GM04504 (cell line): ENCODE measurements at regions not wholly inside any gene's neighbourhood (a gene's known extent, or its start where the extent isn't known, plus 50 kb on each side); places are given as distances from the start of the nearest gene placed in this dataset.
A peak's percentile ranks its signal among the peaks of the same experiment; 100 is the strongest.
"Not testable (repeated sequence)": the region's sequence is repeated elsewhere in the genome, so short reads cannot be mapped to it uniquely, and the experiment has no call there.

Source experiments
- DNase-seq: peaks from one replicate; pipeline ENCODE4 v3.0.0-alpha.2; 2012; ENCODE audit warnings: low read depth

- DNase-seq = no peak
These were observed 478.0 kb downstream of the BTG1 start for GRCh38 chr12:91667694-91668093.

GRCh38 chr12:91663744-91664143 lies 481.1 kb upstream of the DCN start:
- DNase-seq = no peak

DNA sequence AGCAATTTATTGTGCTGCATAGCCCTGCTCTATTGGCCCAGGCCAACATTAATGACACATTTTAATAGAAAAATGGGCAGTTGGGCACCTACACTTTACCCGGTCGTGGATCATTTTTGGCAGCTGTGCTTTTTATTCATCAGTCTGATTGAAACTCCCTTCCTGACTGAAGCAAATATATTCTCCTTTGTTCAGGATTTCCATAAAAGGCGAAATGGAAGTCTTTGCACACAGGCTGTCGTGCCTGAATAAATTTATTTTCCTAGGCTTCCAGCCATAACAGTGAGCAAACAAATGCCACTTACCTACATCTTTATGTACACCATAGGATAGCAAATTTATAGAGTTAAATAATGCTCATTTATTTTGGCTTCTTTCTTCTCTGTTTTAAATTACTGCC lies 480.7 kb upstream of the DCN start:
- DNase-seq = no peak

- no peak for DNase-seq
These were observed 479.4 kb upstream of the DCN start for GRCh38 chr12:91662021-91662420.

DNA sequence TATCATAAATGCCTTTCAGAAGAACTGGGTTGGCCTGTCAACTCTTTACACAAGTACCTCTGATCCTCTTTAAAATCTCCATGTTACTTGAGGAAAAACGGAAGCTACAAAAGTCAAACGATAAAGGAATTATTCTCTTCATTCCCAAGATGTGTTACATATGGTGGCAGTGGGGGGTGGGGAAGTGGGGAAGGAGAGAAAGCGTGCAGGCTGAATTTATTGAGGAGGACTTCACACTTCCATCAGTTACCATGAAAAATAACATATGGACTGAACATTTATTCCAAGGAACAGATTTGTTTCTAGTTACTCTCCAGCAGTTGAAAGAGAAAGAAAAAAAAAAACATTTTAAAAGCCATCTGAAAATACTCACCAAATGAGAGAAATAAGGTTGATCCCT lies 474.4 kb upstream of the DCN start:
- no peak for DNase-seq

DNA sequence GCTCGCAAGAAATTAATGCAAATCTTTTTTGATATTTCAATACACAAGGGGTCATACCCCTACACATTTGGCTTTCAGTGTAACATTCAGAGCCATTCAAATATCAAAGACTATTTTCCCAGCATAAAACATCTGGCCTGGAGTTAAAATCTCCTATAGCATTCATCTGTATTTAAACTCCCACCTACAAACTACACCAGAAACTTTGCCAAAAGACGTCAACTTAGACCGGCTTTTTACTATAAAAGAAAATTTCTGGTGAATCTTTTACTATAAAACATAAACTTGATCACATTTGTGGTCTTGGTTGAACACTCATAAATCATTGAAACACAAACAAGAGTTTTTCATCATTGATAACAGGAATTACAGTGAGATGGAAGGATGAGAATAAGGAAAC lies 473.3 kb upstream of the DCN start:
- DNase-seq = no peak

GRCh38 chr12:91654087-91654486 lies 471.5 kb upstream of the DCN start:
- DNase-seq = no peak

- no peak for DNase-seq
These were observed 469.1 kb upstream of the DCN start for GRCh38 chr12:91651728-91652127.

- no peak for DNase-seq
These were observed 461.1 kb upstream of the DCN start for GRCh38 chr12:91643763-91644162.

DNA sequence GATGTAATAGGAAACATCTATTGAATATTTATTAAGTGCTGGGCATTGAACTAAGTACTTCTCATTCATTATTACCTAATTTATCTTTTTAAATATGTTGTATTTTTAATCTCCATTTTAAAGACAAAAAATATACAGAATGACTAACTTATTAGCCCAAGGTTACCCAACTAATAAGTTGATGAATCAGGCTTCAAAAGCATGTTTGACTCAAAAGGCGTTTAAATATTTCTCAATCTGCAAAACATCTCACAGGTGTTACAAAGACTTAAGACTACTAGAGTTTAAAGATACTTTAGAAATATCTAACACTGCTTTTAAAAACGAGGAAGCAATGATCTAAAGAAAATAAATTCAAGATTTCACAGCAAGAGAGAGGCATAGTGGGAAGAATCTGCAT lies 457.4 kb upstream of the DCN start:
- no peak for DNase-seq

GRCh38 chr12:91639327-91639726 lies 456.7 kb upstream of the DCN start:
- DNase-seq = no peak

DNA sequence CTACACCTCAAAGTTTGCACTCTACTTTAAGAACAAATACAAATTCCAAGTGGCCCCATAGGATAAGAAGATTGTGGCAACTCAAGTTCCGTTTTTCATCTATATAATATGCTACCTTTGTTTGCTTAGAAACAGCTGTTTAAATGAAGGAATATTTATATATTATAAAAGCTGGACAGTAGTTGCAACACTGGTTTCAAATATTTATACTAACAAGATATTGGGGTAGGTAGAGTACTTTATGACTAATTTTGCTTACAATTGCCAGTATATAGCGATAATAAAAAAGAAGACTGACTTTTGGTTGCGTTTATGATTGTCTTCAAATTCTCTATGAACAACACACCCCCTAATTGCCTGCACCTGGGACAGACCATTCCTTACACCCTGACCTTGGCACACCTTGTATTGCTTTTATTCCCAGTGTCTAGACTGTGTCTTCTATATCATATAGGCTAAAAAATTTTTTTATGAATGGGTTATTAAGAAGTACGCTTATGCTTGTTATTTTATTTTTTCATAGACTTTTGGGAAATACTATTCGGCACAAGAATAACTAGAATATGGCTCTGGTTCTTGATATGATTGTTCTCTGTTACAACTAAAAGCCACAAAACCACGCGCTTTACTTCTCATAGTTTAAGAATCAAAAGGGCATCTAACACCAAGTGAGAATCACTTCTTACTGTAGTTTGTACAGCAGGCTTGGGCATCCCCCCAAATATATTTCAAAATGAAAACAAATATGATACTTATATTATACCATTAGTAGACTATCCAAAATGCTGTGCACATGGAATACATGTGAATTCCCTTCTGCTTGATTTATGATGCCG lies 455.4 kb upstream of the DCN start:
- DNase-seq = no peak

GRCh38 chr12:91636721-91637120 lies 454.1 kb upstream of the DCN start:
- no peak for DNase-seq

GRCh38 chr12:91634386-91634713 lies 451.7 kb upstream of the DCN start:
- not testable (repeated sequence) for DNase-seq

DNA sequence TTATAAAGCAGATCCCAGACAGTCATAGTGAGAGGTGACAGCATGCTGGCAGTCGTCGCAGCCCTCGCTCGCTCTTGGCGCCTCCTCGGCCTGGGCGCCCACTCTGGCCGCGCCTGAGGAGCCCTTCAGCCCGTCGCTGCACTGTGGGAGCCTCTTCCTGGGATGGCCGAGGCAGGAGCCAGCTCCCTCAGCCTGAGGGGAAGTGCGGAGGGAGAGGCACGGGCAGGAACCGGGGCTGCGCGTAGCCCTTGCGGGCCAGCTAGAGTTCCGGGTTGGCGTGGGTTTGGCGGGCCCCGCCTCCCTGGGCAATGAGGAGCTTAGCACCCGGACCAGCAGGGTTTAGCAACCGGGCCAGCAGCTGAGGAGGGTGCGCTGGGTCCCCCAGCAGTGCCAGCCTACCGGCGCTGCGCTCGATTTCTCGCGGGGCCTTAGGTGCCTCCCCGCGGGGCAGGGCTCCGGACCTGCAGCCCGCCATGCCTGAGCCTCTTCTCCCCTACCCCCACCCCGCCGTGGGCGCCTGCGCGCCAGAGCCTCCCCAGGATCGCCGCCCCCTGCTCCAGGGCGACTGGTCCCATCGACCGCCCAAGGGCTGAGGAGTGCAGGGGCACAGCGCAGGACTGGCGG lies 451.2 kb upstream of the DCN start:
- DNase-seq = no peak

GRCh38 chr12:91633206-91633605 lies 450.6 kb upstream of the DCN start:
- DNase-seq = no peak

- no peak for DNase-seq
These were observed 449.6 kb upstream of the DCN start for GRCh38 chr12:91632042-91632786.

DNA sequence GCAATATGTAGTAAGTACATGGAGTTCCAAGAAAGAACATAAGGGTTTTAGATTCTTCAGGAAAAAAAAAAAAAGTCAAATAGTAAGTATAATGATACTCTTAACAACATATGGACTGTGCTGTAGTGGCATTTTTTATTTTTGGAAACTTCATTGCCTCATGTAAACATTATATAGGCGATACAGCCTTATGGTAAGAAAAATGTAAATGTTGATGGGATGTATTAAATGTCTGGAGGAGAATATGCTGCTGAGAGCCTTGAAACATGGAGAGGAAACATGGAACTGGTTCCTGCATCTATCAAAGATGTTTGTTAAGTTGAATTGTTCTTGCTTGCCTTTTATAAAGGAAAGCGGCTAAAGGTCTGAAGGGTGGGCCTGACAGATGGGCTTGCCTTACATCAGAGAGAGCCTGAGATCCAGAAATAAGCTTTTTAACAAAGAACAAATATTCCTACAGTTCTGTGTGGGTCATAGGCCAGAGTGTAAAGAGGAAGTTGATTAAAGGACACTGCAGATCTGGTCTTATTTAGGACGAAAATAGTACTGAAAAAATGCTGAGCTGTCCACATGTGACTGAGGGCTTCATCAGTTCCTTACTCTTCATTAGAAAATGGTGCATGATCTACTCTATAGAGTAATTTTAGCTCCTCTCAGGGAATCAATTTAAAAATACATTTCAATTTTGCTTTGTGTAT lies 448.1 kb upstream of the DCN start:
- DNase-seq = no peak

DNA sequence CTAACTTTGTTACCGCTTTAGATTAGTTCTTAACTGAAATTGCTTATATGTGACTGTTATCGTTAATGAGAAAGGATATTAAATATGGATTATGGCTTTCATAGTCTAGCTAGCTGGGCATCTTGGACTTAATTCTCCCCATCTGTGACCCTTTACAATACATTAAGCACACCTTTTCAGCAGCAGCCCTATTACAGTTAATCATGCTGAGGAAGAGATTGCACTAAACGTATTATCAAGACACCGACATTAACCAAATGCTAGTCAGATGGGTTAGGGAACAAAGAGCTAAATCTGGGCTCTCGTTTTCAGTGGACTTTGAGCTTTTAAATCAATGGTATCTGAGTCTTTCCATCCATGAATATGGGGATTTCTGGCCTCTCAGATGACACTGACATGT lies 447.5 kb upstream of the DCN start:
- DNase-seq = no peak

GRCh38 chr12:91629440-91629839 lies 446.8 kb upstream of the DCN start:
- DNase-seq = no peak

- peak; percentile 3 for DNase-seq
These were observed 446.0 kb upstream of the DCN start for GRCh38 chr12:91628656-91629055.

GRCh38 chr12:91627225-91627624 lies 444.6 kb upstream of the DCN start:
- DNase-seq = no peak

- no peak for DNase-seq
These were observed 440.4 kb upstream of the DCN start for GRCh38 chr12:91622981-91623380.
